ENCODE measurements at regions not wholly inside any gene's neighbourhood (a gene's known extent, or its start where the extent isn't known, plus 50 kb on each side); places are given as distances from the start of the nearest gene placed in this dataset.

DNA sequence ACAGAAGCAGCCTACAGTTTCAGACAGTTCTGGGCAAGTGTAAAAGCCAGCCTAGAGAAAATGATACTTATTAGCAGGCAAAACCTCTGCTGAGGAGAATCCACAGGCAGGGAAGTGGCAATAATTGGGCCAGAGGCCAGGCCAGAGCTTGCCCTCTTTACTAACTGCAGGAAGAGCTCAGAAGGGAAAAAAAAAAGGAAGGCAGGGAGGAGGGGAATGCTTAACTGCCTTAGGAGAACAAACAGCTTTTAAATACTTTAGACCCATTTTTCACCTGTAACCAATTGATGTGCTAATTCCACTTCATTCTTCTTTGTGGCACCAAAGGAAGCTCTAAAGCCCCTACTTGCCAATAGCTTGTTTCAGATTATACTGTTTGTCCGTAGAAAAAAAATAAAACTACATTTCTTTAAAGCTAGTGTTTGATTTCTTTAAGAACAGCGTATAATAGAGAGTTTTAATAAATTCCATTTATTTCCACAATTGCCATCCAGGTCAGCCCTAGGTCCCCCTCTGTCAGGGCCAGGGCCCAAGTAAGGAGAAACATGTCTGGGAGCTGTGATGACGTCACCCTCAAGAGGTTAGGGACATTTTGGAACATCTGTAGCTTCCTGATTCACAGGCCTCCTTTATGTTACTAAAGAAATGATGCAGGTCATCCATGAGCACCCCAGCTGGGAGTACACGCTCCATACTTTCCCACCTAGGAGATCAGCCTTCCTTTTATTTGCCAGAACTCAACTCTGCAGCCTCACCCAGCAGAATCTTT, 384.3 kb downstream of the CDC5L start:
- DNase-seq: no peak

DNA sequence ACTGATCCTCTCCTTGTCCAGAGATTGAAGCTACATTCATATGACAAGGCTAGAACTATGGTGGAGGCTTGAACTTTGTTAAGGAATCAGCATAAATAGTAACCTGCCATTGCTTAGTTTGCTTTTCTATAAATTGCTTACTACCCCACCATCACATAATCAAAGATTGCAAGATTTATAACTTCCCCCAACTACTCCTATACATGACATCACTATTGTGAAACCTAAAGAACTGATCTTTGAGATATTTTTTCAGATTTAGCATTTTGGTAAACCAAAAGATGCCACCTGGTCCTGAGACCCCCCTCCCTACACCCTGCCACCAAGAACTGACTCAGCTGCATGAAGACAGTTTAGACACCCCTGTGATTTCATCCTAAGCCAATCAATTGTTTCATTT, 385.3 kb downstream of the CDC5L start:
- DNase-seq: no peak

DNA sequence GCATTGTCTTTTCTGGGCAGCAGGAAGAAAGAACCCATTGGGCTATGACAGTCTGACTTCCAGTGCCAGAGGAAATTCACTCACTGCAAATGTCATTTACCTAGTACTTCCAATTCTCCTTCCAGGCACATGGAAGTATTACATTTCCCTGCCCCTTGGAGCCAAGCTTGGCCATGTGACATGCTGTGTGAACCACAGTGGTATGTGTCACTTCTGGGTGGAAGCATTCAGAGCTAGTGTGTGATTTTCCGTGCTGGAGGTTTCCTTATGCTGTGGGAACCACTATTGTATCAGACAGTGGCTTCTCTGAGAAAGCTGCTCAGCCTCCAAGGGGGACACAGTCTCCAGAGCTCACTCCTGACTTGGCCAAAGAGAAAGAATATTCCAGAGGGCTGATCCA, 387.6 kb downstream of the CDC5L start:
- no peak for DNase-seq

DNA sequence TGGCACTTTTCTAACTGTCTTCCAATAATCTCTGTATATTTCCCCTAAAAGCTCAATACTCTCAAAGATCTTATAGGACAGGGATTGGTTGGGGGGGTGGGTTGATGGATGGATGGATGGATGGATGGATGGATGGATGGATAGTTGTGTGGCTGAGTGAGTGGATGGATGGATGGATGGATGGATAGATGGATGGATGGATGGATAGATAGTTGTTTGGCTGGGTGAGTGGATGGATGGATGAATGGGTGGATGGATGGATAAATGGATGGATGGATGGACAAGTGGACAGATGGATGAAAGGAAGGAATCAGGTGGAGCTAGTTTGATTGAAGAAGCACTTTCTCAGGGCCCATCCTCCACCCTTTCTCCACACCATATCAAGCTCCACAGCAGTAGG, 388.8 kb downstream of the CDC5L start:
- no peak for DNase-seq

DNA sequence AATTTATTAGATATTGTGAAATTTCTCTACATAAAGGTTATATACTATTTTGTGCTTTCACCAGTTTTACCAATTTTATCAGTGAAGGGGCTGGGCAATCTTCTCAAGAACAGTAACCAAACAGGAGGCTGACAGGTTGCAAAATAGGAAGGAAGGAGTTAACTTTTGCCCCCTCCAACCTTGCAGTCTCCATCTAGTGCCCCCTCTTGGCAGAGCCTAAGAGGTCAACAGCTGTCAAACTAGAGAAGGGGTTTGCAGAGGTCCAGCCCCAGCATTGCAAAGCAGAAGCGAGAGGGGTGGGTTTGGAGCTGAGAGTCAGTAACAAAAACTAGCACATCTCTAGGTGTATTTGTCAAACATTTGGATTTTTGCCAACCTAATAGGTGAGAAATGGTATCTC, 391.0 kb downstream of the CDC5L start:
- DNase-seq: no peak
